GM10266 (cell line): ENCODE measurements at regions not wholly inside any gene's neighbourhood (a gene's known extent, or its start where the extent isn't known, plus 50 kb on each side); places are given as distances from the start of the nearest gene placed in this dataset.

Experiments used
- DNase-seq: peaks from one replicate; pipeline ENCODE4 v3.0.0; 2012; ENCODE audit errors: extremely low spot score
- TF ChIP-seq, protein P1 (sequence below): IDR thresholded peaks from 2 replicates; pipeline ENCODE4 v1.5.1; 2012; ENCODE audit warnings: mild to moderate bottlenecking, low read depth; ENCODE audit not compliant: control insufficient read depth, insufficient read depth; ENCODE audit errors: missing control alignments

DNA sequence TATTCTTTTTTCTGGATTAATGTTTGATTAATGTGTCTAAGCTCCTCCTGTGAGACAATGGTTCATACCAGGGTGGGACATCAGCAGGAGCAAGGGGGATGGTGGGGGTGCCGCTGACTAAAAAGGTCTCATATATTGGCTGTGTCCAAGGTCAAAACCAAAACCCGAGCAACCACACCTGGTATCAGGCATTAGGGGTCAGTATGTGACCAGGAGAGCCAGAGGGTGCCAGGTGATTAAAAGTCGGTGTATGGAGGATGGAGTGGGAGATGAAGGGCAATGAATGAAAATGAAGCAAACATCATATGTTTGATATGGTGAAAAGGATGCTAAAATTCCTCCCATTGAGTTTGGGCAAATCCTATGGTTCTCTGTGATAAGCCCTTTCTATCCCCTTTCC lies 118.0 kb downstream of the MIAT start:
- TF ChIP-seq, protein P1, sequence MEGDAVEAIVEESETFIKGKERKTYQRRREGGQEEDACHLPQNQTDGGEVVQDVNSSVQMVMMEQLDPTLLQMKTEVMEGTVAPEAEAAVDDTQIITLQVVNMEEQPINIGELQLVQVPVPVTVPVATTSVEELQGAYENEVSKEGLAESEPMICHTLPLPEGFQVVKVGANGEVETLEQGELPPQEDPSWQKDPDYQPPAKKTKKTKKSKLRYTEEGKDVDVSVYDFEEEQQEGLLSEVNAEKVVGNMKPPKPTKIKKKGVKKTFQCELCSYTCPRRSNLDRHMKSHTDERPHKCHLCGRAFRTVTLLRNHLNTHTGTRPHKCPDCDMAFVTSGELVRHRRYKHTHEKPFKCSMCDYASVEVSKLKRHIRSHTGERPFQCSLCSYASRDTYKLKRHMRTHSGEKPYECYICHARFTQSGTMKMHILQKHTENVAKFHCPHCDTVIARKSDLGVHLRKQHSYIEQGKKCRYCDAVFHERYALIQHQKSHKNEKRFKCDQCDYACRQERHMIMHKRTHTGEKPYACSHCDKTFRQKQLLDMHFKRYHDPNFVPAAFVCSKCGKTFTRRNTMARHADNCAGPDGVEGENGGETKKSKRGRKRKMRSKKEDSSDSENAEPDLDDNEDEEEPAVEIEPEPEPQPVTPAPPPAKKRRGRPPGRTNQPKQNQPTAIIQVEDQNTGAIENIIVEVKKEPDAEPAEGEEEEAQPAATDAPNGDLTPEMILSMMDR, result no peak
- DNase-seq, result no peak

DNA sequence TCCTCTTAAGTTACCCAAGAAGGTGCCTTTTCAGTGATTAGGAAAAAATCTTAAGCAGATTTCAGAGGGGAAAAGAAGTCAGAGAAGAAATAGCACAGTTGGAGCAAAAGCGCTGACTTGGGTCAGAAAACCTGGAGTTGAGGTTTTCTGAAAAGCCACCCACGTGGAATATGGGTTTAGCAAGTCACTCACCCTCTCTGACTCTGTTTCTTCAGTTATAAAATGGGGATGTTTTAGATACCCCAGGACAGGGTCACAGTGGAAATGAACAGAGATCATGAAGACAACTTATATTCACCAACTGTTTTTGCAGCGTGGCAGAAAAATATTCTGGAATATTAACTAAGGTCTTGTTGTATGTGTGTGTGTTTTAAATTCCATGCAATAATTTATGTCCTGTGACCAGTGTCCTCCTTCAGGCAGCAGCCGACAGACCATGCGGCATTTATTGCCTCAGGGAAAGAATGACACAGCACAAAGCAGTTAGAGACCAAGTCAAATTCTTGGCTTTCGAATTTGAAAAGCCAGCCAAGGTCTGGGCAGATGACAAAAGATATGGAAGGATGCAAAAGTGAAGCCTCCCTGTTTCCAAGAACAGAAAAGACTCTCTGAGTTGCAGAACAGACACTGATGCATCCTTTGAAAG lies 119.9 kb downstream of the MIAT start:
- TF ChIP-seq, protein P1, result no peak
- no peak for DNase-seq

- TF ChIP-seq, protein P1, result no peak
- no peak for DNase-seq
Measured at GRCh38 chr22:26778372-26778771, 121.0 kb downstream of the MIAT start.

GRCh38 chr22:26779108-26779507 lies 121.7 kb downstream of the MIAT start:
- no peak for DNase-seq

GRCh38 chr22:26779929-26780328 lies 122.5 kb downstream of the MIAT start:
- no peak for DNase-seq
- TF ChIP-seq, protein P1, result no peak

More at GRCh38 chr22:26779108-26779507, 121.7 kb downstream of the MIAT start:
- TF ChIP-seq, protein P1, result no peak

DNA sequence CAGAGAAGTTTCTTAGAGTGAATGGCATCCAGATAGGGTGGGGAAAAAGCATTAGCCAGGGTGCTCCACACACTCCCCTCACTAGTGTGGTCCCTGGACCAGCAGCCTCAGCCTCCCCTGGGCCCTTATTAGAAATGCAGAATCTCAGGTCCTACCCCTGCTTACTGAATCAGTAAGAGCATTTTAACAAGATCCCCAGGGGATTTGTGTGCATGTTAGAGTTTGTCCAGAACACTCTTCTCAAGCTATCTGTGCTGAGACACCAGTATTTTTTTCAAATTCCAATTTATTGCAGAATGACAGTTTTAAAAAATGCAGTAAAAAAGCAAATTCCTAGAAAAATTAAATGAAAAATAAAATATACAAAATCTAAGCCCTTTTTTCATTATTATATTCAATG lies 123.1 kb downstream of the MIAT start:
- TF ChIP-seq, protein P1, result no peak
- DNase-seq, result no peak

DNA sequence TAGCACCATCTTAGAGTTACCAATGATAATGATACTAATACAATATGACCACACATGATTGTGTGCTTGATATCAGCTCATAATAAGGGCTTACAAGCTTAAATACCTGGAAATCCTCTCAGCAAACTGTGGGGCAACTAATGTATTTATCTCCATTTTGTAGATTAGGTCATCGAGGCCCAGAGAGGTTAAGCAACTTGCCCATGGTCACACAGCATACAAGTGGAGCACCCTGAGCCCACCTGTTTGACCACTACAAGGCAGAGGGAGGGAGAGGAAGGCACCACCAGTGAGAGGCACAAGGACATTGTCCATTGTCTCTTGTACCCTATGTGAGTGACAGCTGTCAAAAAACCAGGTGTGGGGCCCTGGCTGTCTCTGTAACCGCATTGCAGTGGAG lies 123.7 kb downstream of the MIAT start:
- TF ChIP-seq, protein P1, result no peak
- DNase-seq, result no peak
